GM23338 (cell line): ENCODE measurements at regions not wholly inside any gene's neighbourhood (a gene's known extent, or its start where the extent isn't known, plus 50 kb on each side); places are given as distances from the start of the nearest gene placed in this dataset.

ENCODE experiments used
- CREB1 ChIP-seq: fragments of 250-450 bp; sonication (Bioruptor Pico); IDR thresholded peaks from 2 replicates; pipeline ENCODE4 v1.5.0; 2020; ENCODE audit warnings: low read depth, mild to moderate bottlenecking, moderate library complexity
- CTCF ChIP-seq, 2 experiments: fragments of 200-600 bp in 1 of 2; sonication (generic) in 1 of 2; conservative IDR thresholded peaks; 2 replicates each; pipeline versions ENCODE4 v1.5.1 to v1.6.1; 2016 to 2017; ENCODE audit warnings: antibody characterized with exemption in 2 of 2, low read depth in 2 of 2, mild to moderate bottlenecking in 2 of 2, moderate library complexity in 1 of 2
- EZH2 ChIP-seq: fragments of 200-600 bp; sonication (generic); IDR thresholded peaks from one replicate; pipeline ENCODE4 v1.8.0; 2017; ENCODE audit warnings: antibody characterized with exemption, mild to moderate bottlenecking, low read depth; ENCODE audit not compliant: unreplicated experiment
- REST ChIP-seq: IDR thresholded peaks from one replicate; pipeline ENCODE4 v1.6.1; 2018; ENCODE audit warnings: antibody characterized with exemption; ENCODE audit not compliant: unreplicated experiment

GRCh38 chr7:36040679-36041078 is 112.4 kb upstream of the EEPD1 start:
- TF ChIP-seq EZH2 (no peak), REST (no peak), CTCF (conservative IDR thresholded peaks at IDR 0.05; ENCODE audit: low read depth in 2 of 2) (no peak), CREB1 (CRISPR knock-in tag) (no peak)
